Fibroblast of lung (primary cell): ENCODE measurements at regions not wholly inside any gene's neighbourhood (a gene's known extent, or its start where the extent isn't known, plus 50 kb on each side); places are given as distances from the start of the nearest gene placed in this dataset.

ENCODE experiments used
- DNase-seq, 2 donors: peaks; one replicate each; pipeline versions ENCODE4 v3.0.0 to v3.0.0-alpha.2; 2010; ENCODE audit warnings: low read depth in 2 of 2
- H2AFZ ChIP-seq: 2 replicates; pipeline ENCODE4 v1.5.1; 2012; ENCODE audit warnings: low read length, control low read depth, inconsistent platforms
- H3K27ac ChIP-seq: 2 replicates; pipeline ENCODE4 v1.5.1; 2011; ENCODE audit warnings: low read length, control low read depth; ENCODE audit not compliant: insufficient read depth
- H3K27me3 ChIP-seq: 2 replicates; pipeline ENCODE4 v1.5.1; 2011; ENCODE audit warnings: mild to moderate bottlenecking, low read length; ENCODE audit not compliant: control insufficient read depth, insufficient read depth
- H3K36me3 ChIP-seq: 2 replicates; pipeline ENCODE4 v1.5.1; 2011; ENCODE audit warnings: low read length; ENCODE audit not compliant: control insufficient read depth, insufficient read depth
- H3K4me1 ChIP-seq: 2 replicates; pipeline ENCODE4 v1.5.1; 2011; ENCODE audit warnings: low read length; ENCODE audit not compliant: control insufficient read depth, insufficient read depth; ENCODE audit errors: extremely low read depth
- H3K4me2 ChIP-seq: 2 replicates; pipeline ENCODE4 v1.5.1; 2011; ENCODE audit warnings: low read length, control low read depth; ENCODE audit not compliant: insufficient read depth; ENCODE audit errors: extremely low read depth
- H3K4me3 ChIP-seq, 4 experiments: fragments of 200-600 bp in 1 of 4; sonication (generic) in 1 of 4; replicated peaks in 1 of 4; 2 replicates each; pipeline ENCODE4 v1.5.1; 2011 to 2016; ENCODE audit warnings: low read length in 4 of 4, low read depth in 3 of 4, mild to moderate bottlenecking in 3 of 4, control low read depth in 2 of 4, inconsistent platforms in 1 of 4, mixed read lengths in 1 of 4; ENCODE audit not compliant: insufficient read depth in 1 of 4; ENCODE audit errors: control extremely low read depth in 1 of 4
- H3K79me2 ChIP-seq: 2 replicates; pipeline ENCODE4 v1.5.1; 2012; ENCODE audit warnings: mild to moderate bottlenecking, low read length, inconsistent platforms; ENCODE audit not compliant: control insufficient read depth, insufficient read depth
- H3K9ac ChIP-seq: 2 replicates; pipeline ENCODE4 v1.5.1; 2011; ENCODE audit warnings: mild to moderate bottlenecking, low read length, control low read depth; ENCODE audit not compliant: insufficient read depth
- H3K9me3 ChIP-seq: 2 replicates; pipeline ENCODE4 v1.5.1; 2012; ENCODE audit warnings: low read depth, low read length; ENCODE audit not compliant: control insufficient read depth, insufficient read depth
- H4K20me1 ChIP-seq: 2 replicates; pipeline ENCODE4 v1.5.1; 2011; ENCODE audit warnings: low read length; ENCODE audit not compliant: control insufficient read depth, insufficient read depth; ENCODE audit errors: extremely low read depth
- CTCF ChIP-seq, 2 donors: IDR thresholded peaks in 1 of 2; conservative IDR thresholded peaks in 1 of 2; 1 replicate in 1 of 2; 2 replicates in 1 of 2; pipeline ENCODE4 v1.5.1; 2011 to 2012; ENCODE audit warnings: low read length in 2 of 2, control low read depth in 1 of 2, inconsistent platforms in 1 of 2, low read depth in 1 of 2, mild to moderate bottlenecking in 1 of 2
- EZH2 ChIP-seq: IDR thresholded peaks from 2 replicates; pipeline ENCODE4 v1.5.1; 2012; ENCODE audit warnings: low read length, control low read depth, mild to moderate bottlenecking; ENCODE audit errors: missing control alignments

- Histone ChIP-seq H3K4me1 (no peaks in the 10 kb centered on the region), H3K36me3 (no peaks in the 10 kb centered on the region), H3K9ac (no peak overlapping the region), H3K27ac (no peak overlapping the region), H3K9me3 (no peaks in the 10 kb centered on the region), H3K79me2 (no peaks in the 10 kb centered on the region), H4K20me1 (no peaks in the 10 kb centered on the region), H3K4me2 (no peak overlapping the region), H3K27me3 (no peaks in the 10 kb centered on the region), H2AFZ (no peak overlapping the region), H3K4me3 (no peak overlapping the region)
- DNase-seq = peak in 1 of 2 donors; percentile 57
- no peak for TF ChIP-seq CTCF (conservative IDR thresholded peaks at IDR 0.05 in 1 of 2, IDR thresholded peaks at IDR 0.05 in 1 of 2; ENCODE audit: low read depth in 1 of 2, low read length in 2 of 2)
- no peak for TF ChIP-seq EZH2
These were observed 109.1 kb downstream of the FAM50B start for GRCh38 chr6:3958255-3958654.

GRCh38 chr6:3959385-3959784 is 110.2 kb downstream of the FAM50B start:
- H3K79me2 ChIP-seq = no peaks in the 10 kb centered on the region
- H4K20me1 ChIP-seq = no peaks in the 10 kb centered on the region
- no peak for DNase-seq
- H3K27me3 ChIP-seq = no peaks in the 10 kb centered on the region
- H3K9ac ChIP-seq = no peak overlapping the region
- H3K4me1 ChIP-seq = no peaks in the 10 kb centered on the region
- no peak overlapping the region for H3K27ac ChIP-seq
- no peak overlapping the region for H2AFZ ChIP-seq
- H3K4me2 ChIP-seq = no peak overlapping the region
- H3K9me3 ChIP-seq = no peaks in the 10 kb centered on the region
- no peaks in the 10 kb centered on the region for H3K36me3 ChIP-seq
- TF ChIP-seq EZH2 (no peak), CTCF (conservative IDR thresholded peaks at IDR 0.05 in 1 of 2, IDR thresholded peaks at IDR 0.05 in 1 of 2; ENCODE audit: low read depth in 1 of 2, low read length in 2 of 2) (no peak)
- no peak overlapping the region for H3K4me3 ChIP-seq

GRCh38 chr6:3960754-3961361 is 111.7 kb downstream of the FAM50B start:
- TF ChIP-seq CTCF (conservative IDR thresholded peaks at IDR 0.05 in 1 of 2, IDR thresholded peaks at IDR 0.05 in 1 of 2; ENCODE audit: low read depth in 1 of 2, low read length in 2 of 2) (no peak), EZH2 (no peak)
- no peaks in the 10 kb centered on the region for H3K27me3 ChIP-seq
- peak in 1 of 2 donors; percentile 66 for DNase-seq
- H3K79me2 ChIP-seq = no peaks in the 10 kb centered on the region
- H3K9ac ChIP-seq = no peak overlapping the region
- H3K27ac ChIP-seq = no peak overlapping the region
- no peak overlapping the region for H2AFZ ChIP-seq
- no peaks in the 10 kb centered on the region for H4K20me1 ChIP-seq
- H3K4me1 ChIP-seq = no peaks in the 10 kb centered on the region
- H3K4me3 ChIP-seq = no peak overlapping the region
- no peaks in the 10 kb centered on the region for H3K36me3 ChIP-seq
- H3K4me2 ChIP-seq = no peak overlapping the region
- no peaks in the 10 kb centered on the region for H3K9me3 ChIP-seq
